GM23248 (cell line): ENCODE measurements at regions not wholly inside any gene's neighbourhood (a gene's known extent, or its start where the extent isn't known, plus 50 kb on each side); places are given as distances from the start of the nearest gene placed in this dataset.

Experiments used
- DNase-seq: peaks from one replicate; pipeline ENCODE4 v3.0.0-alpha.2; 2015
- H2AFZ ChIP-seq: fragments of 200-600 bp; sonication (generic); 2 replicates; pipeline ENCODE4 v1.6.1; 2016; ENCODE audit warnings: antibody characterized with exemption
- H3F3A ChIP-seq: fragments of 200-600 bp; sonication (generic); 2 replicates; pipeline ENCODE4 v1.6.1; 2016; ENCODE audit warnings: mild to moderate bottlenecking, antibody characterized with exemption, mixed run types; ENCODE audit not compliant: insufficient read depth
- H3K27ac ChIP-seq: fragments of 200-600 bp; sonication (generic); 2 replicates; pipeline ENCODE4 v1.5.1; 2016; ENCODE audit warnings: mild to moderate bottlenecking
- H3K27me3 ChIP-seq: fragments of 200-600 bp; sonication (generic); replicated peaks from 2 replicates; pipeline ENCODE4 v1.6.1; 2016; ENCODE audit warnings: mild to moderate bottlenecking; ENCODE audit not compliant: insufficient read depth
- H3K36me3 ChIP-seq: fragments of 200-600 bp; sonication (generic); 2 replicates; pipeline ENCODE4 v1.6.1; 2016; ENCODE audit warnings: low read depth, mild to moderate bottlenecking
- H3K4me1 ChIP-seq: fragments of 200-600 bp; sonication (generic); 2 replicates; pipeline ENCODE4 v1.6.1; 2016; ENCODE audit warnings: mild to moderate bottlenecking; ENCODE audit not compliant: insufficient read depth
- H3K4me2 ChIP-seq: fragments of 200-600 bp; sonication (generic); one replicate; pipeline ENCODE4 v1.6.1; 2016; ENCODE audit warnings: mild to moderate bottlenecking; ENCODE audit not compliant: unreplicated experiment
- H3K4me3 ChIP-seq: fragments of 200-600 bp; sonication (generic); 2 replicates; pipeline ENCODE4 v1.5.1; 2016; ENCODE audit warnings: mild to moderate bottlenecking
- H3K79me2 ChIP-seq: fragments of 200-600 bp; sonication (generic); 2 replicates; pipeline ENCODE4 v1.6.1; 2016; ENCODE audit warnings: mild to moderate bottlenecking; ENCODE audit not compliant: insufficient read depth
- H3K9ac ChIP-seq: fragments of 200-600 bp; sonication (generic); 2 replicates; pipeline ENCODE4 v1.6.1; 2016; ENCODE audit warnings: mild to moderate bottlenecking
- H3K9me2 ChIP-seq: fragments of 200-600 bp; sonication (generic); 2 replicates; pipeline ENCODE4 v1.6.1; 2016; ENCODE audit warnings: mixed run types, mild to moderate bottlenecking, moderate library complexity; ENCODE audit not compliant: insufficient read depth
- H3K9me3 ChIP-seq: fragments of 200-600 bp; sonication (generic); one replicate; pipeline ENCODE4 v1.6.1; 2017; ENCODE audit warnings: low read depth
- H4K20me1 ChIP-seq: fragments of 200-600 bp; sonication (generic); 2 replicates; pipeline ENCODE4 v1.6.0; 2016; ENCODE audit not compliant: insufficient read depth
- EZH2 ChIP-seq: fragments of 200-600 bp; sonication (generic); IDR thresholded peaks from 2 replicates; pipeline ENCODE4 v1.6.1; 2018; ENCODE audit warnings: antibody characterized with exemption, mild to moderate bottlenecking; ENCODE audit not compliant: insufficient read depth, poor library complexity, severe bottlenecking
- EZH2phosphoT487 ChIP-seq: fragments of 200-600 bp; sonication (generic); IDR thresholded peaks from 2 replicates; pipeline ENCODE4 v1.6.1; 2018; ENCODE audit warnings: antibody characterized with exemption, moderate library complexity, mild to moderate bottlenecking, low read depth; ENCODE audit not compliant: insufficient read depth
- WGBS, 2 experiments: methylation state at CpG; one replicate each; pipeline ENCODE4 v1.1.6; 2015 to 2017; ENCODE audit warnings: low lambda C conversion rate in 2 of 2, low coverage in 1 of 2; ENCODE audit errors: missing lambda C conversion rate in 2 of 2; 5-methylcytosine and 5-hydroxymethylcytosine counted together
- in situ Hi-C: fragments of 300-500 bp; cut with MboI; formaldehyde crosslinking; loops from 2 replicates; pipeline ENCODE4 v1.15.0; 2020

- Histone ChIP-seq H3K27ac (no peak overlapping the region), H4K20me1 (no peaks in the 10 kb centered on the region), H3K9me3 (no peaks in the 10 kb centered on the region), H3K27me3 (no peaks in the 10 kb centered on the region), H3F3A (no peaks in the 10 kb centered on the region), H3K4me2 (no peak overlapping the region), H3K36me3 (no peaks in the 10 kb centered on the region), H2AFZ (no peak overlapping the region), H3K4me1 (no peaks in the 10 kb centered on the region), H3K9me2 (no peaks in the 10 kb centered on the region), H3K9ac (no peak overlapping the region), H3K79me2 (no peaks in the 10 kb centered on the region), H3K4me3 (no peak overlapping the region)
- no peak for DNase-seq
- in situ Hi-C loops, result no loop called here
- 2 to 3% methylated on average over 5 of the region's 5 CpGs for WGBS, 2 experiments
- TF ChIP-seq EZH2phosphoT487 (no peak), EZH2 (no peak)
Observed at GRCh38 chr4:117357437-117357836, 272.1 kb upstream of the TRAM1L1 start.

- 2 to 9% methylated on average over 4 of the region's 4 CpGs for WGBS, 2 experiments
- Histone ChIP-seq H3K9me3 (no peaks in the 10 kb centered on the region), H3K79me2 (no peaks in the 10 kb centered on the region), H3K9me2 (no peaks in the 10 kb centered on the region), H3K4me1 (no peaks in the 10 kb centered on the region), H3K27ac (no peak overlapping the region), H3F3A (no peaks in the 10 kb centered on the region), H2AFZ (no peak overlapping the region), H4K20me1 (no peaks in the 10 kb centered on the region), H3K9ac (no peak overlapping the region), H3K27me3 (no peaks in the 10 kb centered on the region), H3K4me2 (no peak overlapping the region), H3K36me3 (no peaks in the 10 kb centered on the region), H3K4me3 (no peak overlapping the region)
- no peak for DNase-seq
- no peak for TF ChIP-seq EZH2phosphoT487
- in situ Hi-C loops, result no loop called here
Observed at GRCh38 chr4:117357866-117358265, 272.5 kb upstream of the TRAM1L1 start.

- Histone ChIP-seq H3F3A (no peaks in the 10 kb centered on the region), H3K4me3 (no peak overlapping the region), H3K79me2 (no peaks in the 10 kb centered on the region), H3K9ac (no peak overlapping the region), H2AFZ (no peak overlapping the region), H3K27me3 (no peaks in the 10 kb centered on the region), H4K20me1 (no peaks in the 10 kb centered on the region), H3K4me2 (no peak overlapping the region), H3K36me3 (no peaks in the 10 kb centered on the region), H3K4me1 (no peaks in the 10 kb centered on the region), H3K9me2 (no peaks in the 10 kb centered on the region), H3K27ac (no peak overlapping the region), H3K9me3 (no peaks in the 10 kb centered on the region)
- no peak for TF ChIP-seq EZH2phosphoT487
- no peak for TF ChIP-seq EZH2
- in situ Hi-C loops, result no loop called here
- 8 to 9% methylated on average over 4 of the region's 4 CpGs for WGBS, 2 experiments
- no peak for DNase-seq
Observed at GRCh38 chr4:117370944-117371668, 285.7 kb upstream of the TRAM1L1 start.

GRCh38 chr4:117375101-117375500, 289.7 kb upstream of the TRAM1L1 start:
- Histone ChIP-seq H4K20me1 (no peaks in the 10 kb centered on the region), H3K9ac (no peak overlapping the region), H3K4me1 (no peaks in the 10 kb centered on the region), H3K9me2 (no peaks in the 10 kb centered on the region), H3K4me2 (no peak overlapping the region), H3F3A (no peaks in the 10 kb centered on the region), H3K27me3 (no peaks in the 10 kb centered on the region), H3K27ac (no peak overlapping the region), H3K36me3 (no peaks in the 10 kb centered on the region), H2AFZ (no peak overlapping the region), H3K4me3 (no peak overlapping the region), H3K9me3 (no peaks in the 10 kb centered on the region), H3K79me2 (no peaks in the 10 kb centered on the region)
- in situ Hi-C loops, result no loop called here
- WGBS, 2 experiments, result 5 to 6% methylated on average over 3 of the region's 3 CpGs
- DNase-seq, result no peak
- no peak for TF ChIP-seq EZH2phosphoT487
- TF ChIP-seq EZH2, result no peak

- no peak overlapping the region for H3K4me3 ChIP-seq
- H4K20me1 ChIP-seq, result no peaks in the 10 kb centered on the region
- no peaks in the 10 kb centered on the region for H3K27me3 ChIP-seq
- no peaks in the 10 kb centered on the region for H3K4me1 ChIP-seq
- no peak overlapping the region for H3K4me2 ChIP-seq
- in situ Hi-C loops, result no loop called here
- H3K36me3 ChIP-seq, result no peaks in the 10 kb centered on the region
- no peaks in the 10 kb centered on the region for H3K79me2 ChIP-seq
- no peak overlapping the region for H2AFZ ChIP-seq
- H3K27ac ChIP-seq, result no peak overlapping the region
- H3F3A ChIP-seq, result no peaks in the 10 kb centered on the region
- no peak overlapping the region for H3K9ac ChIP-seq
- DNase-seq, result no peak
- H3K9me3 ChIP-seq, result no peaks in the 10 kb centered on the region
- no peaks in the 10 kb centered on the region for H3K9me2 ChIP-seq
- TF ChIP-seq EZH2 (no peak), EZH2phosphoT487 (no peak)
Observed at GRCh38 chr4:117376692-117377091, 291.3 kb upstream of the TRAM1L1 start.
